Large intestine (tissue), 3 donors: ENCODE measurements at regions not wholly inside any gene's neighbourhood (a gene's known extent, or its start where the extent isn't known, plus 50 kb on each side); places are given as distances from the start of the nearest gene placed in this dataset.

Experiments
- DNase-seq, 2 donors: peaks; one replicate each; pipeline versions ENCODE4 v3.0.0 to v3.0.0-alpha.2; 2013
- H3K27ac ChIP-seq: one replicate; pipeline ENCODE4 v1.5.1; 2013; ENCODE audit warnings: low read length
- H3K27me3 ChIP-seq: 2 replicates; pipeline ENCODE4 v1.6.1; 2013; ENCODE audit warnings: low read length; ENCODE audit not compliant: control insufficient read depth, insufficient read depth
- H3K36me3 ChIP-seq: 2 replicates; pipeline ENCODE4 v1.6.1; 2013; ENCODE audit warnings: low read length; ENCODE audit not compliant: control insufficient read depth, insufficient read depth
- H3K4me1 ChIP-seq: one replicate; pipeline ENCODE4 v1.6.1; 2013; ENCODE audit warnings: low read length; ENCODE audit not compliant: control insufficient read depth, insufficient read depth
- H3K4me3 ChIP-seq: one replicate; pipeline ENCODE4 v1.5.1; 2013; ENCODE audit warnings: low read length
- H3K9me3 ChIP-seq: one replicate; pipeline ENCODE4 v1.6.1; 2013; ENCODE audit warnings: mild to moderate bottlenecking, low read depth, low read length, moderate library complexity; ENCODE audit not compliant: control insufficient read depth
- WGBS: methylation state at CpG from one replicate; pipeline ENCODE4 v1.1.5; 2013; ENCODE audit warnings: low lambda C conversion rate; ENCODE audit not compliant: insufficient coverage; 5-methylcytosine and 5-hydroxymethylcytosine counted together

DNA sequence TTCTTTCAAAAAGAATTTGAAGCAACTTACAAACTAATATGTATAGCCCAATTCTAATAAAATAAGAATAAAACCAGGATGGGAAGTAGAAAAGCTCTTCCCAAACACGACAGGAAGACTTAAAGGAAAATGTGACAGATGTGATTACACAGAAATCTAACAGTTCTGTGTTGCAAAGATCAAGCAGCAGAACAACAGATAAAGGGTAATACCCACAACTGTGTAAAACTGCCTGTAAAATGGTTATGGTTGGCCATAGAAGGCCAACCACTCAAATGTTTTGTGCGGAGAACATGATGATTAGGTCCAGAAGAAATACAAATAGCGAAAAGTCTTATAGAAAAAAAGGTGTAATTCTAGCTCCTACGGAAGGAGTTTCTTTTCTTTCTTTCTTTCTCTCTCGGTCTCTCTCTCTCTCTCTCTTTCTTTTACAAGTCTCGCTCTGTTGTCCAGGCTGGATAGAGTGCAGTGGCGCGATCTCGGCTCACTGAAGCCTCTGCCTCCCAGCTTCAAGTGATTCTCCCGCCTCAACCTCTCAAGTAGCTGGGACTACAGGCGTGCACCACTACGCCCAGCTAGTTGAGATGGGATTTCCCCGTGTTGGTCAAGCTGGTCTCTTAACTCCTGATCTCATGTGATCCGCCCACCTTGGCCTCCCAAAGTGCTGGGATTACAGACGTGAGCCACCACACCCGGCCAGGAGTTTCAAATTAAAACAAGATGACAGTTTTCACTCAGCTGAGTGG, 128.5 kb downstream of the QRSL1 start:
- Histone ChIP-seq H3K27ac (no peak overlapping the region), H3K36me3 (no peaks in the 10 kb centered on the region), H3K27me3 (no peaks in the 10 kb centered on the region), H3K4me1 (no peaks in the 10 kb centered on the region), H3K4me3 (no peak overlapping the region), H3K9me3 (peaks cover 4% of the 10 kb centered on the region)
- WGBS: 80% methylated on average over 2 of the region's 16 CpGs
- DNase-seq: no peak

DNA sequence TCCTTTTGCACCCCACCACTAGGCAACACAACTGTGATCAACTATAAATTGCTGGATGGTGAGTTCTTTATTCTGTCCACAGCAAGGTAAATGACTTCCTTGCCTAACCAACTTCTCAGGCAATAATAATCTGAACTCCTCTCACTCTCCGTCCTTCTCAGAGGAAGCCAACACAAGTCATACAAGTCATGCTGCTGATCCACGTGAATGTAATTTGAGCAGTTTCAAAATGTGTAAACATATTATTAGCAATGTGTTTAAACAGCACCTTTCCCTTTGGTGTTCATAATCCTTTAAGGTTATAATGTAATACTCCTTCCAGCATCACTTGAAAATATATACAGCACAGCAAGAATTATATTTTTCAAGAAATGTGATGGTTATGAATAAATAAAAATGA, 127.9 kb downstream of the QRSL1 start:
- Histone ChIP-seq H3K9me3 (peaks cover 4% of the 10 kb centered on the region), H3K4me3 (no peak overlapping the region), H3K27ac (no peak overlapping the region), H3K4me1 (no peaks in the 10 kb centered on the region), H3K27me3 (no peaks in the 10 kb centered on the region), H3K36me3 (no peaks in the 10 kb centered on the region)
- WGBS: no CpG with 5 or more reads among the region's 2 CpGs
- peak; percentile 11 to 28 for DNase-seq

DNA sequence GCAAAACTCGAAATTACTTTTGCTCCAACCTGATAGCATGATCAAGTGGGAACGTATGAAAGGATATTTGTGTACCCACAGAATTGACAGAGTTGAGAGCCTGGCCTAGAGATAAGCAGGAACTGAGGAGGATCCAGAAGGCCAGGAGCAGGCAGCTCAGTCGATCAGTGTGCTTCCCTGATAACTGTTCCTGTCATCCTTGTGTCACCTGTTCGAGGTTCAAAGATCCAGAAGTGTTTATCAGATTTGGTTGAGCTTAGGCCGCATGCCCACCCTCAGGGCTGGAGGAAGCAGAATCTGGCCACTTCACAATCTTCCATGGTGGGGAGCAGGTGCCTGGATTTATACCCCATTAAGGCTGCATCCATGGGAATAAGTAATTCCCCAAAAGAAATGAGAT, 124.8 kb downstream of the QRSL1 start:
- H3K4me3 ChIP-seq: no peak overlapping the region
- WGBS: no CpG with 5 or more reads among the region's 5 CpGs
- H3K9me3 ChIP-seq: no peaks in the 10 kb centered on the region
- no peak overlapping the region for H3K27ac ChIP-seq
- no peaks in the 10 kb centered on the region for H3K4me1 ChIP-seq
- no peak for DNase-seq
- no peaks in the 10 kb centered on the region for H3K36me3 ChIP-seq
- no peaks in the 10 kb centered on the region for H3K27me3 ChIP-seq

GRCh38 chr6:106752641-106753040, 123.3 kb downstream of the QRSL1 start:
- Histone ChIP-seq H3K4me3 (no peak overlapping the region), H3K9me3 (no peaks in the 10 kb centered on the region), H3K27ac (no peak overlapping the region), H3K36me3 (no peaks in the 10 kb centered on the region), H3K27me3 (no peaks in the 10 kb centered on the region), H3K4me1 (no peaks in the 10 kb centered on the region)
- no peak for DNase-seq
- WGBS: 100% methylated on average over 1 of the region's 4 CpGs

- no peak for DNase-seq
- Histone ChIP-seq H3K36me3 (no peaks in the 10 kb centered on the region), H3K4me3 (no peak overlapping the region), H3K27ac (no peak overlapping the region), H3K27me3 (no peaks in the 10 kb centered on the region), H3K4me1 (peaks cover 2% of the 10 kb centered on the region), H3K9me3 (no peaks in the 10 kb centered on the region)
- WGBS: no CpG with 5 or more reads among the region's 6 CpGs
Measured at GRCh38 chr6:106751501-106752252, 122.3 kb downstream of the QRSL1 start.

DNA sequence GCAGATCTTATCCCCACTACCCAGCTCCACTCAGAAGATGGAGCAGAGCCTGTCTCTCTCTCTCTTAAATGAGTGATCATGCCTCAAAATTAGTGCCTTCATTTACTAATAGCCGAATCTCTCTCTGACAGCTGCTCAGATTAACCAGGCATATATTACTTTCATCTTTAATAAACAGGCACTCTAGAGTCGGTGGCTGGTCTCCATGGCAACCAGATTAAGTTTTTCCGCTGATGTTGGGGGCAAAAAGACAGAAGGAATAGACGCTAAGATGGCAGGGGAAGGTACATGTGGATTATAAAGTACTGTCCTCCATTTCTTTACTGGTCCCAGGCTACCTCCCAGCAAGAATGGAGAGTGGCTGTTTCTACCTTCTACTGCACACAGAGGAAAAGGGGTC, 121.6 kb downstream of the QRSL1 start:
- WGBS: no CpG with 5 or more reads among the region's 4 CpGs
- H3K9me3 ChIP-seq: no peaks in the 10 kb centered on the region
- peaks cover 7% of the 10 kb centered on the region for H3K4me1 ChIP-seq
- no peak overlapping the region for H3K4me3 ChIP-seq
- no peaks in the 10 kb centered on the region for H3K36me3 ChIP-seq
- no peak for DNase-seq
- no peak overlapping the region for H3K27ac ChIP-seq
- H3K27me3 ChIP-seq: no peaks in the 10 kb centered on the region

DNA sequence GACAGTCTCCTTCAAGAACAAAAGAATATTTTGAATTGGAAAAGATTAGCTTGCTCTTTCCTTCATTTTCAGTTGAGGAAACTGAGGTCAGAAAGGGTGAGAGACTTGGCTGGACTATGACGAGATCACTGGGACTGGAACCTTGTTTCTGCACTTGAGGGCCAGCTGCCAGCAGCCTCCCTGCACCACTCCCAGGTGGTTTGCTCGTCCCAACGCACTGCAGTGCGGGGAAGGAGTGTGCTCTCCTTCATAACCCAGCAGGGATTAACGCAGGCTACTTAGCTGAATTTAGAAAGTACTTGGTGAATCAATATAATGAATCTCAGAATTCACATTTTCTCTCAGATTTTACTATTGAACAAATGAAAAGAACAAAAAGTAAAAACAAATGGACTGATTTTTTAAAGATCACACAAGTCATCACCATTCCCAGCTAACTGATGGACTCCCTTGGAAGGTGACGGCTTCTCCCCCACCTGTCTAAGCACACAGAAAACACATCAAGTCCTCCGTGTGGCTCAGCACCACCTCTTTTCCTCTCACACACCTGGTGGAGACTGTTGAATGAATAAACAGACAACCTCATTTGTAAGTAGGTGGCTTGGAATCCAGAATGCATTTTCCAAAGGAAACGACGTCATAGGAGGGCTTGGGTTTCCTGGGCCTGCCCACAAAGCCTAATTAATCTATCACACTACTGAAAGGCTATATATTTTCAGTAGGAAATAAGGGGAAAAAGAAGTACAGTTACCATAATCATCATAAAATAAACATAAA, 121.0 kb downstream of the QRSL1 start:
- no peak for DNase-seq
- Histone ChIP-seq H3K9me3 (no peaks in the 10 kb centered on the region), H3K27me3 (no peaks in the 10 kb centered on the region), H3K4me3 (no peak overlapping the region), H3K27ac (no peak overlapping the region), H3K4me1 (peaks cover 7% of the 10 kb centered on the region), H3K36me3 (no peaks in the 10 kb centered on the region)
- WGBS: 80% methylated on average over 5 of the region's 9 CpGs

- DNase-seq: no peak
- H3K27me3 ChIP-seq: no peaks in the 10 kb centered on the region
- no peak overlapping the region for H3K27ac ChIP-seq
- WGBS: no CpG with 5 or more reads among the region's 4 CpGs
- no peak overlapping the region for H3K4me3 ChIP-seq
- no peaks in the 10 kb centered on the region for H3K9me3 ChIP-seq
- peaks cover 9% of the 10 kb centered on the region for H3K4me1 ChIP-seq
- no peaks in the 10 kb centered on the region for H3K36me3 ChIP-seq
Measured at GRCh38 chr6:106749609-106750008, 120.2 kb downstream of the QRSL1 start.

- Histone ChIP-seq H3K9me3 (no peaks in the 10 kb centered on the region), H3K27ac (no peak overlapping the region), H3K27me3 (no peaks in the 10 kb centered on the region), H3K4me1 (peaks cover 9% of the 10 kb centered on the region), H3K4me3 (no peak overlapping the region), H3K36me3 (no peaks in the 10 kb centered on the region)
- 100% methylated on average over 1 of the region's 3 CpGs for WGBS
- no peak for DNase-seq
Measured at GRCh38 chr6:106748547-106749207, 119.3 kb downstream of the QRSL1 start.

DNA sequence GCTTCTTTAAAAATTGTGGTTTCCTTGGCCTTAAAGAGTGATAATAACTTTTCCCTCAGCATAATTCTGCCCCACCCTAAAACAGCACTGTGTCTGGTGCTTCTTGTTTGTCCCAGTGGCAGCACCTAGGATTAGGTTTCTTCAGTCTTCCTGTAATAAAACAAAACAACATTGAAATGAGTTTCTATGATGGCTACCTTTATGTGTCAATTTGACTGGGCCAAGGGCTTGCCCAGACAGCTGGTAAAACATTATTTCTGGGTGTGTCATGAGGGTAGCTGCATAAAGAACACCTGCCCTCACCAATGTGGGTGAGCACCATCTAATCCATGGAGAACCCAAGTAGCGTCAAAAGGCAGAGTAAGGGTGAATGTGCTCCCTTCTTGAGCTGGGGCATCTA, 117.8 kb downstream of the QRSL1 start:
- H3K4me1 ChIP-seq: peaks cover 9% of the 10 kb centered on the region
- H3K36me3 ChIP-seq: no peaks in the 10 kb centered on the region
- no peak for DNase-seq
- WGBS: no CpG with 5 or more reads among the region's 1 CpG
- H3K9me3 ChIP-seq: peaks cover 6% of the 10 kb centered on the region
- H3K27me3 ChIP-seq: no peaks in the 10 kb centered on the region
- H3K4me3 ChIP-seq: no peak overlapping the region
- no peak overlapping the region for H3K27ac ChIP-seq
